ENCODE measurements at regions not wholly inside any gene's neighbourhood (a gene's known extent, or its start where the extent isn't known, plus 50 kb on each side); places are given as distances from the start of the nearest gene placed in this dataset.

DNA sequence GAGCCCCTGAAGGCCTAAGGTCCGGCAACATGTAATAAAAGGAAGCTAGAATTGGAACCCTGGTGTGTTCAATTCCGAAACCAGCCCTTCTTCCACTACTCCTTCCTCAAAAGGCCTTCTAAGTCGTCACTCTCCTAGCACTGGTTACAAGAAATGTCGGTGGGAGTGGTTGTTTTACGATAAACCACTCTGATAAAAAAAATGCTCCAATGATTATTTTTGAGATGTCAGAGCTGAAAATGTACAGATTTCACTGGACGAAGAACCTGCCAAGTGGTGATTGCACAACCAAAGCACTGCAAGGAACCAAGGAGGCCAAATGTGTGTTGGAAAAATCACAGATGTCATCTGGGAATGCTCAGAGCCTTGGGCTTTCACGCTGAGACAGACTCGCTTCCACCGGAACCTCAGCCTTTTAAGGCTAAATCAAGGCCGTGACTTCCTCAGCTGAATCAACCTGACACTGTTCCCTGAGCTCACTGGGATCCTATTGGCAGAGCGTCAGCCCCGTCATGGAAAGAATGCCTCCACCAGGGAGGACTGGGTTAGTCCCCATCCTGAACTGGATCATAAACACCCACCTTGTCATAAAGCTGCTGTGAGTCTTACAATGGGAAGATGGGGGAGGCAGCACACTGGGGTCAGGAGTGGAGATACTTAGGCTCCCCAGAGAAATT lies 108.1 kb upstream of the THBS1 start:
- TF ChIP-seq, protein P1, sequence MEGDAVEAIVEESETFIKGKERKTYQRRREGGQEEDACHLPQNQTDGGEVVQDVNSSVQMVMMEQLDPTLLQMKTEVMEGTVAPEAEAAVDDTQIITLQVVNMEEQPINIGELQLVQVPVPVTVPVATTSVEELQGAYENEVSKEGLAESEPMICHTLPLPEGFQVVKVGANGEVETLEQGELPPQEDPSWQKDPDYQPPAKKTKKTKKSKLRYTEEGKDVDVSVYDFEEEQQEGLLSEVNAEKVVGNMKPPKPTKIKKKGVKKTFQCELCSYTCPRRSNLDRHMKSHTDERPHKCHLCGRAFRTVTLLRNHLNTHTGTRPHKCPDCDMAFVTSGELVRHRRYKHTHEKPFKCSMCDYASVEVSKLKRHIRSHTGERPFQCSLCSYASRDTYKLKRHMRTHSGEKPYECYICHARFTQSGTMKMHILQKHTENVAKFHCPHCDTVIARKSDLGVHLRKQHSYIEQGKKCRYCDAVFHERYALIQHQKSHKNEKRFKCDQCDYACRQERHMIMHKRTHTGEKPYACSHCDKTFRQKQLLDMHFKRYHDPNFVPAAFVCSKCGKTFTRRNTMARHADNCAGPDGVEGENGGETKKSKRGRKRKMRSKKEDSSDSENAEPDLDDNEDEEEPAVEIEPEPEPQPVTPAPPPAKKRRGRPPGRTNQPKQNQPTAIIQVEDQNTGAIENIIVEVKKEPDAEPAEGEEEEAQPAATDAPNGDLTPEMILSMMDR (IDR thresholded peaks at IDR 0.05; ENCODE audit: extremely low read depth in 1 of 2, insufficient read depth in 1 of 2, low read depth in 1 of 2, low read length in 2 of 2) = no peak
- TF ChIP-seq JUN (IDR thresholded peaks at IDR 0.05; ENCODE audit: borderline replicate concordance, insufficient read depth, insufficient read length, low read depth) = no peak
- no peak for TF ChIP-seq MYC (IDR thresholded peaks at IDR 0.05; ENCODE audit: low read depth, low read length)
- no peak for TF ChIP-seq POLR2A (IDR thresholded peaks at IDR 0.05; ENCODE audit: low read depth, low read length)
- TF ChIP-seq POLR2AphosphoS5 (IDR thresholded peaks at IDR 0.05; ENCODE audit: insufficient read depth, low read depth, low read length) = no peak
- no peak for TF ChIP-seq EZH2 (IDR thresholded peaks at IDR 0.05; ENCODE audit: borderline replicate concordance, low read depth, low read length, severe bottlenecking)

Measured in endothelial cell of umbilical vein (primary cell).